ENCODE measurements at regions not wholly inside any gene's neighbourhood (a gene's known extent, or its start where the extent isn't known, plus 50 kb on each side); places are given as distances from the start of the nearest gene placed in this dataset.
"Not testable (repeated sequence)": the region's sequence is repeated elsewhere in the genome, so short reads cannot be mapped to it uniquely, and the experiment has no call there.

GRCh38 chr5:68070591-68071281 is 144.8 kb upstream of the PIK3R1 start:
- peak overlapping the region; percentile 19 to 46 for H3K27ac ChIP-seq
- H3K9me3 ChIP-seq = no peaks in the 10 kb centered on the region
- H3K36me3 ChIP-seq = no peaks in the 10 kb centered on the region
- no peaks in the 10 kb centered on the region for H3K4me1 ChIP-seq
- H3K4me3 ChIP-seq = no peak overlapping the region
- H3K27me3 ChIP-seq = no peaks in the 10 kb centered on the region
- intact Hi-C loops (cut with DNase I; ENCODE audit: low total_unique reads) = no loop called here
- TF ChIP-seq CTCF (IDR thresholded peaks at IDR 0.05) (no peak), POLR2A (IDR thresholded peaks at IDR 0.05) (no peak)
- DNase-seq = no peak

- Histone ChIP-seq H3K27me3 (no peaks in the 10 kb centered on the region), H3K27ac (no peak overlapping the region), H3K4me1 (no peaks in the 10 kb centered on the region), H3K4me3 (no peak overlapping the region), H3K9me3 (no peaks in the 10 kb centered on the region), H3K36me3 (no peaks in the 10 kb centered on the region)
- intact Hi-C loops (cut with DNase I; ENCODE audit: low total_unique reads) = no loop called here
- no peak for DNase-seq
- TF ChIP-seq CTCF (IDR thresholded peaks at IDR 0.05) (no peak), POLR2A (IDR thresholded peaks at IDR 0.05) (no peak)
Measured at GRCh38 chr5:68067976-68068603, 147.5 kb upstream of the PIK3R1 start.

GRCh38 chr5:68067291-68067690 is 148.3 kb upstream of the PIK3R1 start:
- no peak overlapping the region for H3K27ac ChIP-seq
- no peak for DNase-seq
- intact Hi-C loops (cut with DNase I; ENCODE audit: low total_unique reads) = no loop called here

GRCh38 chr5:68066277-68066955 is 149.1 kb upstream of the PIK3R1 start:
- no peaks in the 10 kb centered on the region for H3K9me3 ChIP-seq
- no peaks in the 10 kb centered on the region for H3K36me3 ChIP-seq
- no peaks in the 10 kb centered on the region for H3K4me1 ChIP-seq
- no peak for DNase-seq
- no peaks in the 10 kb centered on the region for H3K27me3 ChIP-seq
- intact Hi-C loops (cut with DNase I; ENCODE audit: low total_unique reads) = no loop called here
- H3K27ac ChIP-seq = no peak overlapping the region
- H3K4me3 ChIP-seq = no peak overlapping the region
- TF ChIP-seq POLR2A (IDR thresholded peaks at IDR 0.05) = no peak
- TF ChIP-seq CTCF (IDR thresholded peaks at IDR 0.05) = no peak

More at GRCh38 chr5:68067291-68067690, 148.3 kb upstream of the PIK3R1 start:
- TF ChIP-seq CTCF (IDR thresholded peaks at IDR 0.05) = no peak
- TF ChIP-seq POLR2A (IDR thresholded peaks at IDR 0.05) = no peak
- Histone ChIP-seq H3K4me1 (no peaks in the 10 kb centered on the region), H3K9me3 (no peaks in the 10 kb centered on the region), H3K4me3 (no peak overlapping the region), H3K27me3 (no peaks in the 10 kb centered on the region), H3K36me3 (no peaks in the 10 kb centered on the region)

GRCh38 chr5:68065321-68065720 is 150.2 kb upstream of the PIK3R1 start:
- H3K4me3 ChIP-seq; H3K27me3 ChIP-seq; intact Hi-C loops (cut with DNase I; ENCODE audit: low total_unique reads); H3K9me3 ChIP-seq; H3K27ac ChIP-seq; H3K4me1 ChIP-seq; DNase-seq; H3K36me3 ChIP-seq: not testable (repeated sequence)

Measured in uterus (tissue), 3 donors.